Mesodermal cell (in vitro differentiated cells): ENCODE measurements at regions not wholly inside any gene's neighbourhood (a gene's known extent, or its start where the extent isn't known, plus 50 kb on each side); places are given as distances from the start of the nearest gene placed in this dataset.

ENCODE experiments used
- H3K27ac ChIP-seq: 2 replicates; pipeline ENCODE4 v1.7.0; 2013; ENCODE audit warnings: mild to moderate bottlenecking, low read depth, low read length, moderate library complexity; ENCODE audit not compliant: severe bottlenecking
- H3K36me3 ChIP-seq: 2 replicates; pipeline ENCODE4 v1.7.1; 2013; ENCODE audit warnings: mild to moderate bottlenecking, low read length, moderate library complexity; ENCODE audit not compliant: control insufficient read depth, insufficient read depth
- H3K4me1 ChIP-seq: one replicate; pipeline ENCODE4 v1.7.1; 2013; ENCODE audit warnings: mild to moderate bottlenecking, low read length; ENCODE audit not compliant: insufficient read depth, control insufficient read depth, poor library complexity, severe bottlenecking
- H3K4me3 ChIP-seq: 2 replicates; pipeline ENCODE4 v1.7.0; 2013; ENCODE audit warnings: low read length, control low read depth, mild to moderate bottlenecking; ENCODE audit not compliant: insufficient read depth, poor library complexity, severe bottlenecking; ENCODE audit errors: extremely low read depth
- H3K9me3 ChIP-seq: 2 replicates; pipeline ENCODE4 v1.7.1; 2013; ENCODE audit warnings: mild to moderate bottlenecking, low read length, moderate library complexity; ENCODE audit not compliant: control insufficient read depth
- WGBS, 2 experiments: methylation state at CpG; one replicate each; pipeline ENCODE4 v1.1.5; 2013; ENCODE audit warnings: missing lambda C conversion rate in 2 of 2; ENCODE audit not compliant: insufficient coverage in 2 of 2; 5-methylcytosine and 5-hydroxymethylcytosine counted together

GRCh38 chr5:54644226-54644625 is 126.7 kb downstream of the SNX18 start:
- Histone ChIP-seq H3K4me3 (no peak overlapping the region), H3K36me3 (no peaks in the 10 kb centered on the region), H3K9me3 (peaks cover 3% of the 10 kb centered on the region), H3K4me1 (peaks cover 10% of the 10 kb centered on the region), H3K27ac (no peak overlapping the region)
- 95 to 100% methylated on average over 2 to 4 of the region's 4 CpGs for WGBS, 2 experiments

- H3K27ac ChIP-seq: no peak overlapping the region
- no peak overlapping the region for H3K4me3 ChIP-seq
- H3K4me1 ChIP-seq: peaks cover 10% of the 10 kb centered on the region
- H3K9me3 ChIP-seq: peaks cover 3% of the 10 kb centered on the region
- H3K36me3 ChIP-seq: no peaks in the 10 kb centered on the region
- WGBS, 2 experiments: 70 to 74% methylated on average over 3 to 4 of the region's 4 CpGs
Observed at GRCh38 chr5:54643685-54644106, 126.1 kb downstream of the SNX18 start.

GRCh38 chr5:54639621-54640020 is 122.1 kb downstream of the SNX18 start:
- WGBS, 2 experiments: 77 to 78% methylated on average over 3 to 5 of the region's 5 CpGs
- peaks cover 7% of the 10 kb centered on the region for H3K4me1 ChIP-seq
- no peak overlapping the region for H3K27ac ChIP-seq

GRCh38 chr5:54638106-54638505 is 120.5 kb downstream of the SNX18 start:
- Histone ChIP-seq H3K4me3 (no peak overlapping the region), H3K4me1 (no peaks in the 10 kb centered on the region), H3K36me3 (no peaks in the 10 kb centered on the region), H3K27ac (no peak overlapping the region), H3K9me3 (no peaks in the 10 kb centered on the region)
- no CpG with 5 or more reads among the region's 2 CpGs for WGBS, 2 experiments

More at GRCh38 chr5:54639621-54640020, 122.1 kb downstream of the SNX18 start:
- H3K4me3 ChIP-seq: no peak overlapping the region
- H3K9me3 ChIP-seq: no peaks in the 10 kb centered on the region
- no peaks in the 10 kb centered on the region for H3K36me3 ChIP-seq

GRCh38 chr5:54637654-54638053 is 120.1 kb downstream of the SNX18 start:
- Histone ChIP-seq H3K4me1 (no peaks in the 10 kb centered on the region), H3K27ac (no peak overlapping the region), H3K4me3 (no peak overlapping the region), H3K36me3 (no peaks in the 10 kb centered on the region), H3K9me3 (no peaks in the 10 kb centered on the region)
- WGBS, 2 experiments: 51 to 67% methylated on average over 1 to 3 of the region's 6 CpGs

GRCh38 chr5:54634089-54634488 is 116.5 kb downstream of the SNX18 start:
- Histone ChIP-seq H3K9me3 (no peaks in the 10 kb centered on the region), H3K4me1 (no peaks in the 10 kb centered on the region), H3K27ac (no peak overlapping the region), H3K4me3 (no peak overlapping the region), H3K36me3 (no peaks in the 10 kb centered on the region)
- 88 to 100% methylated on average over 1 of the region's 1 CpG for WGBS, 2 experiments

- Histone ChIP-seq H3K36me3 (no peaks in the 10 kb centered on the region), H3K4me1 (no peaks in the 10 kb centered on the region), H3K9me3 (no peaks in the 10 kb centered on the region), H3K27ac (no peak overlapping the region), H3K4me3 (no peak overlapping the region)
- WGBS, 2 experiments: 78 to 95% methylated on average over 2 to 4 of the region's 6 CpGs
Observed at GRCh38 chr5:54632131-54632701, 114.7 kb downstream of the SNX18 start.

GRCh38 chr5:54630738-54631359 is 113.3 kb downstream of the SNX18 start:
- Histone ChIP-seq H3K4me1 (no peaks in the 10 kb centered on the region), H3K4me3 (no peak overlapping the region), H3K27ac (no peak overlapping the region), H3K36me3 (no peaks in the 10 kb centered on the region), H3K9me3 (no peaks in the 10 kb centered on the region)
- 90% methylated on average over 2 to 3 of the region's 5 CpGs for WGBS, 2 experiments

- H3K36me3 ChIP-seq: no peaks in the 10 kb centered on the region
- no peak overlapping the region for H3K4me3 ChIP-seq
- H3K9me3 ChIP-seq: no peaks in the 10 kb centered on the region
- H3K27ac ChIP-seq: no peak overlapping the region
- 100% methylated on average over 1 of the region's 2 CpGs; no CpG with 5 or more reads in 1 of the 2 experiments for WGBS, 2 experiments
- H3K4me1 ChIP-seq: no peaks in the 10 kb centered on the region
Observed at GRCh38 chr5:54629115-54629514, 111.6 kb downstream of the SNX18 start.

GRCh38 chr5:54628050-54628449 is 110.5 kb downstream of the SNX18 start:
- Histone ChIP-seq H3K36me3 (no peaks in the 10 kb centered on the region), H3K27ac (no peak overlapping the region), H3K4me3 (no peak overlapping the region), H3K9me3 (no peaks in the 10 kb centered on the region), H3K4me1 (no peaks in the 10 kb centered on the region)
- 62 to 64% methylated on average over 1 of the region's 1 CpG for WGBS, 2 experiments

- no peaks in the 10 kb centered on the region for H3K36me3 ChIP-seq
- no peaks in the 10 kb centered on the region for H3K4me1 ChIP-seq
- no peak overlapping the region for H3K27ac ChIP-seq
- WGBS, 2 experiments: 67 to 100% methylated on average over 1 of the region's 2 CpGs
- no peak overlapping the region for H3K4me3 ChIP-seq
- H3K9me3 ChIP-seq: no peaks in the 10 kb centered on the region
Observed at GRCh38 chr5:54626407-54626806, 108.8 kb downstream of the SNX18 start.
